Vagina (tissue), 2 donors: ENCODE measurements at regions not wholly inside any gene's neighbourhood (a gene's known extent, or its start where the extent isn't known, plus 50 kb on each side); places are given as distances from the start of the nearest gene placed in this dataset.

Experiments used
- POLR2A ChIP-seq, 2 donors: fragments of 450-650 bp; IDR thresholded peaks; one replicate each; pipeline ENCODE4 v1.6.1; 2017; ENCODE audit warnings: antibody characterized with exemption in 2 of 2, mild to moderate bottlenecking in 2 of 2, moderate library complexity in 2 of 2
- POLR2AphosphoS5 ChIP-seq, 2 donors: sonication (generic); formaldehyde crosslinking; IDR thresholded peaks; one replicate each; pipeline ENCODE4 v1.9.0; 2017; ENCODE audit warnings: antibody characterized with exemption in 2 of 2, mild to moderate bottlenecking in 2 of 2, low read depth in 1 of 2; ENCODE audit not compliant: insufficient read depth in 1 of 2
- TF ChIP-seq, protein P1 (sequence below), 3 experiments: fragments of 450-650 bp in 2 of 3; fragments of 200-600 bp in 1 of 3; sonication (generic) in 1 of 3; IDR thresholded peaks; one replicate each; pipeline ENCODE4 v1.5.1; 2017 to 2019; ENCODE audit warnings: antibody characterized with exemption in 3 of 3, mild to moderate bottlenecking in 2 of 3, moderate library complexity in 2 of 3

DNA sequence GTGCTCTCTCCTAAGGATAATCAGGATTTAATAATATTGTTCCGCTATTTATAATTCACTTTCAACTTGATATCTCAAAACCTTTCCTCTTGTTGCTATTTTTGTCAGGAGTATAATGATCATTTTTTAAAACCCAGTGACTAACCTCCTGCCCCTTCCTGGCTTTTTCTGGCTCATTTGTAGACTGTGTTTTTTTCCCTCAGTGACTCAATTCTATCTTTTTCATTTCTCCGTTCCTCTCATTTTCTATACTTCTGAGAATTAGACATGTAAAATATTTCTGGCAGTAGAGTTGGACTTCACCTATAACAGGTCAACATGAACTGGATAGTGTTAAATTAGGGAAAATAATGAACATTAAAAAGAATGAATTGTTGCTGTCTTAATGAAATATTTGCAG, 490.7 kb downstream of the EDEM1 start:
- TF ChIP-seq, protein P1, sequence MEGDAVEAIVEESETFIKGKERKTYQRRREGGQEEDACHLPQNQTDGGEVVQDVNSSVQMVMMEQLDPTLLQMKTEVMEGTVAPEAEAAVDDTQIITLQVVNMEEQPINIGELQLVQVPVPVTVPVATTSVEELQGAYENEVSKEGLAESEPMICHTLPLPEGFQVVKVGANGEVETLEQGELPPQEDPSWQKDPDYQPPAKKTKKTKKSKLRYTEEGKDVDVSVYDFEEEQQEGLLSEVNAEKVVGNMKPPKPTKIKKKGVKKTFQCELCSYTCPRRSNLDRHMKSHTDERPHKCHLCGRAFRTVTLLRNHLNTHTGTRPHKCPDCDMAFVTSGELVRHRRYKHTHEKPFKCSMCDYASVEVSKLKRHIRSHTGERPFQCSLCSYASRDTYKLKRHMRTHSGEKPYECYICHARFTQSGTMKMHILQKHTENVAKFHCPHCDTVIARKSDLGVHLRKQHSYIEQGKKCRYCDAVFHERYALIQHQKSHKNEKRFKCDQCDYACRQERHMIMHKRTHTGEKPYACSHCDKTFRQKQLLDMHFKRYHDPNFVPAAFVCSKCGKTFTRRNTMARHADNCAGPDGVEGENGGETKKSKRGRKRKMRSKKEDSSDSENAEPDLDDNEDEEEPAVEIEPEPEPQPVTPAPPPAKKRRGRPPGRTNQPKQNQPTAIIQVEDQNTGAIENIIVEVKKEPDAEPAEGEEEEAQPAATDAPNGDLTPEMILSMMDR (IDR thresholded peaks at IDR 0.05), result no peak
- TF ChIP-seq POLR2AphosphoS5 (IDR thresholded peaks at IDR 0.05; ENCODE audit: insufficient read depth in 1 of 2, low read depth in 1 of 2) (no peak), POLR2A (IDR thresholded peaks at IDR 0.05) (no peak)
